ENCODE measurements at regions not wholly inside any gene's neighbourhood (a gene's known extent, or its start where the extent isn't known, plus 50 kb on each side); places are given as distances from the start of the nearest gene placed in this dataset.
"Not testable (repeated sequence)": the region's sequence is repeated elsewhere in the genome, so short reads cannot be mapped to it uniquely, and the experiment has no call there.

DNA sequence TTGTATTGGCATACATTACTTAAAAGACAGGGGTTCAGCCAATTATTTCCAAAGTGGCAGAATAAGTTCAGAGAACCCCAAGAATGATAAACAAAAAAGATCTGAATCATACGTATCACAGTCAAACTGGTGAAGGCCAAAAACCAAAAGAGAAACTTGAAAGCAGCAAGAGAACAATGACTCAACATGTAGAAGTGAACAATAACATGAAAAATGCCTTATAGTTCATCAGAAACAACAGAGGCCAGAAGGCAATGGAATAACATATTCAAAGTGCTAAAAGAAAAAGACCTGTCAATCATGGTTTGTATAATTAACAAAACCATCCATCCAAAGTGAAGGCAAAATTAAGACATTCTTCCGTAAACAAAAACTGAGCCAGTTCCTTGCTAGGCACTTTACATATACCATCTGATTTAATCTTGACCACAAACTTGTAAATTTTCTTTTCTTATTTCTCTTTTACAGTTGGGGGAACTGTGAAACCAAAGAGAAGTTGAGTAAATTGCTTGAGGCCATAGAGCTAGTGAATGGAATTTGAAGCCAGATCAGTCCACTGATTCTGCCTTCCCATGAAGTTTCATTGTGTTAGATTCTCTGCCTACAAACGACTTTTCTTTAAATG is 232.1 kb upstream of the SEL1L start:
- DNase-seq: no peak

DNA sequence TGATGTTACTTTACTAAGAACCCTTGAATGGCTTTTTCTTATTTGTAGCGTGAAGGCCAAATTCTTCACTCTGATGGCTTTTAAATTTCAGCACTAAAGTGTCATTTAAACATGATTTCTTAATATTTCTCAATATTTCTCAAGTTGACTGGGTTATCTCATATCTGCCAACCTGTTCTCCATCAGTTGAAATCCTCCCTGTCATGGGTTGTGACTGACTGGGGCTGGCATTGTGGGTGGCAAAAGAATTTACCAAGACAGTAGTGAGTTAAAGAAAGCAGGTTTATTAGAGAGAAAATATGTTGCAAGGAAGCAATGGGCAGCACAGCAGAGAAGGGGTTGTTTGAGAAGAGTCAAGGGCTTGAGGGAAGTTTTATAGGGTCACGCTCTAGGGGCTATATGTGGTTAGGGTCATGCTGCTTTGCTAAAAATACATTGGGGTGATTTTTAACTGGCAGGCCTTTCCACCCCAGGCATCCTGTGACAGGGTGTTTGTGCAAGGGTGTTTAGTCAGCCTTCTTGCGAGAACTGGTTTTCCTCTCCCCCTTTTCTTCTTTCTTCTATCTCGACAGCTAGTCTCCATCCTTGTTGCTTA is 232.8 kb upstream of the SEL1L start:
- no peak for DNase-seq

DNA sequence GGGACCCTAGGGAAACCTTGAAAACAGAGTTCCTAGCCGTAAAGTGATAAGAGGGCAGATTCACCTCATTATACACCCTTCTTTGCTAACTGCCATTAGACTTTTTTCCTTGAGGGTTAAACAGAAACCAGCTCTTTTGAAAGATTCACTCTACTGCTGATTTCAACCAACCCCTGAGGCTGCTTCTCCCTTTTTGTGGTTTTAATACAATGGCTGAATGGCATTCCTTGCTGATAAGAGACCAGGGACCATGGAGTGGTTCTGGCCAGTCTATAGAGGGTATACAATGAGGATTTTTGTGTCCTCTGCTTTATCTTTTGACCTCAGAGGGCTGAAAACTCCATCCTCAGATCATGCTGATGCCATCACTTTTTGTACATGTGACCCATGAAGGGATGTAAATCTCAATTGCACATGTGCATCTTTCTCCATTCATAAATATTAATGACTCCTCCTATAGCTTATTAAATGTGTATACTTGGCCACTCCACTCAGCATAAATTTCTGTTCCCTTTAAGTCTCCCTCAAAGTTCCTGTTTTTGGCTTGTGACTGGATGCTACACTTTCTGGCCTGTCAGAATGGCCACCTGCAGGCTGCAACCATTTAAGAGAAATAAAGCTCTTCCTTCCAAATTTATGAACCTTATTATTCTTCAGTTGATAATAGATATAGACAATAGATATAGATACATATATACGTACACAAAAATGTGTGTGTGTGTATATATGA is 233.8 kb upstream of the SEL1L start:
- DNase-seq: no peak

DNA sequence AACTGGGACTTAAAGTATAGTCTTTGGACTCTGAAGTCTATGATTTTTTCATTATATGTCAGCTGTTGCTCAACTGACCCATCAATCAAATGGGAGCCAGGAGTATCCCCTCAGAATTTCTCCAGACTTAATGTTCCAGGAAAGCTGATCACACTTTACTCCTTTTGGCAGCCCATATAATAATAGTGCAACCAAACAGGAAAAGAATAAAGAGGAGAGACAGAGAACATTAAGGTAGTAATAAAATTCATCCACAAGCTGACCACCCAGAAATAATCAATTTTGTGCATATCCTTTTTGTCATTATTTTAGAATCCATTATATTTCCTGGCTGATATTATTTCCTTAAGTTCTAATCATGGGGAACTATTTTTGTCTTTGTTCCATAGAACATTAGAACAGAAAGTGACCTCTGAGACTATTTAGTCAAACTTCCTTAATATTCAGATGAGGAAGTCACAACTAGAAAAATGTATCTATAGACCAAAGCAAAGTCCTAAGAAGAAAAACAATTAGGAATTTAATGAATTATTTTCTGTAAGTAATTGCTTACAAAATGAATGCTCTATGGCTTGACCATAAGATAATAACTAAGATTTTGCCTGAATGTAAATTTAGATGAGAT is 238.1 kb upstream of the SEL1L start:
- no peak for DNase-seq

DNA sequence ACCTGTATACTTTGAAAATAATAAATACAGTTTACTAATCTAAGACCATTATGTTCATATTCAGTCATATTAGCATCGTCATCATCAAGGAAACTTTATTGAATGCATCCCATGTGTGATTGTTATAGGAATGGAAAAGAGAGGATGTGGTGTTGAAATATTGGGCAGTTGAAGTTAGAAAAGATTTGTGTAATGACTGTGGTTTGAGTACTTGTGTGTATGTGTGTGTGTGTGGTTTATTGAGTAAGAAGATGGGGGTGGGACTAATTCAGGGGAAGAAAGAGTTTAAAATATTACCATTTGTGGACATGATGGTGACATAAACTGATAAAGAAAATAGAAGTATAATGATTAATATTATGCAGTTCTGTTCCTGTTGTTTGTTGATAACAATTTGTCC is 238.7 kb upstream of the SEL1L start:
- no peak for DNase-seq

DNA sequence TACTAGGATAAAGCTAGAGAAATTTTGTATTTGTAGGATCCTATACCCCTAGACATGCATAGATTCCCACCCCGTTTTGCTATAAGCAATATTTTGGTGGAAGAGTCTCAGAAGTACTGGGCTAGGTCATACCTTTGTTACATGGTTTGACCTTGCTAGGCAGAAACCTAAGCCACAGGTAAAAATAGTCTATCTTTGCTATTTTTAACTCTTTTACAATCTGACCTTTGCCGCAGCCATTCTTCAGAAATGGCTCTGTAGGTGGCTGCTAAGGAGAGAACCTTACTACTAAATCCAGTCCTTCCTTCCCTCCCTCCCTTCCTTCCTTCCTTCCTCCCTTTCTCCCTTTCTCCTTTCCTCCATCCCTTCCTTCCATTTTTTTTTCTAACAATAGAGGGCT is 242.9 kb upstream of the SEL1L start:
- DNase-seq: no peak

DNA sequence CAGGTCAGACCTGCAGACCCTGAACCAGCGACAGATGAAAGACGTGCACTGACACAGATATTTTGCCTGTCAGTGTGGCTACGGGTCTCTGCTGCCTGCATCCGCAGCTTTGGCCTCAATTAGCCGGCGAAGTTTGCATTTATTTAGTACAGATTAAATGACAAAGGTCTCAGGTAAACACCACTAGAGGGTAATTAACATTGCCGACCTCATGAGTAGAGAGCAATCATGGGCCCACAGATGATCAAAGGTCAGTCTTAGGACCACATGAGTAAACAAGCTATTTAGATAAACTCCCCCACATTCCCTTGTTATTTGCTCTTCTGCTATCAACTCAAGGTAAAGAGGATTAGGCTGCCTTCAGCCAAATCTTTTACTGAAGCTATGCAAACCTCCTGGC is 248.1 kb upstream of the SEL1L start:
- DNase-seq: not testable (repeated sequence)

DNA sequence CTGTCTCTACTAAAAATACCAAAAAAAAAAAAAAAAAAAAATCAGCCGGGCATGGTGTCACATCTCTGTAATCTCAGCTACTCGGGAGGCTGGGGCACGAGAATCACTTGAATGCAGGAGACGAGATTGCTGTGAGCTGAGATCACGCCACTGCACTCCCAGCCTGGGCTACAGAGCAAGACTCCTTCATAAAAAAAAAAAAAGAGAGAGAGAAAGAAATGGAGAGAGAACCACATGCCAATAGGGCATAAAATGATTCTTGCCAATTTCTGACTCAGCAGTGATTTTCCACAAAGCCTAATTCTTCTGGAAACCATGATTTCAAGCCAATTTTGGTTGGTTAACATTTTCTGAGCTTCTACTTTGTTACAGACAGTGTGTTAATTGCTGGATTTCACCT is 250.4 kb upstream of the SEL1L start:
- no peak for DNase-seq

DNA sequence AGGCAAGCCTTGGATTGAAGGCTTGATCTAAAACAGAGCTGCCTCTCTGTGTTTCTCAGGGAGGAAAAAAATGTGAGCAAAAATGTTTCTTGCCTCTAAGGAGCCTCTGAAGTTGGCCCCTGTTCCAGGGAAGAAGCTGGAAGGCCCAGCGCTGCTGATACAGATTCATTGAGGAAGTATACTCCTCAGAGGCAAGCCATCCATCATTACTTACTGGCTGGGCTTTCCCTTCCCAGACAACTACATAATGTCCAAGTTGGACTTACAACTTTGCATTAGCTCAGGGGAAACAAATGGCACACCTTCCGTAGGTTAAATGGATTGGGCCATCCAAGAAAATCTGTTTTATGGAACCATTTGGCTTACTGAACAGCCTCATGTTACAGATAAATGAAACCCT is 263.7 kb upstream of the SEL1L start:
- no peak for DNase-seq

DNA sequence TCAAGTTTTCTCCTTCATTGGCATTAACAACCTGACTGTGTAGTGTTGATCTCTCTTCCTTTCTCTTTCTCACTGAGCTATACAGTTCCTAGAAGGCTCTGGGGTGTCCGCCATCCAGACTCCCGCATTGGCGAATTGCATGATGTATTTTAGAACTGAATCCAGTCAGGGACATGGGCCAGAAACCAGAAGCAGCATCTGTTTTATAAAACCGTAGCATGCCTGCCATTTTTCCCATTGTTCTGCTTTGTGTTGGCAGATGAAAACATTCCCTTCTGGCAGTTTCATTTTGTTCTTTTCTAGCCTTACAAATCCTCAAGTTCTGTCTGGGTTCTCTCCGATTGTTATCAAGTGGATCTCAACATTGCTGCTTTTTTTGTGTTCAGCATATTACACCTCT is 268.3 kb upstream of the SEL1L start:
- no peak for DNase-seq

DNA sequence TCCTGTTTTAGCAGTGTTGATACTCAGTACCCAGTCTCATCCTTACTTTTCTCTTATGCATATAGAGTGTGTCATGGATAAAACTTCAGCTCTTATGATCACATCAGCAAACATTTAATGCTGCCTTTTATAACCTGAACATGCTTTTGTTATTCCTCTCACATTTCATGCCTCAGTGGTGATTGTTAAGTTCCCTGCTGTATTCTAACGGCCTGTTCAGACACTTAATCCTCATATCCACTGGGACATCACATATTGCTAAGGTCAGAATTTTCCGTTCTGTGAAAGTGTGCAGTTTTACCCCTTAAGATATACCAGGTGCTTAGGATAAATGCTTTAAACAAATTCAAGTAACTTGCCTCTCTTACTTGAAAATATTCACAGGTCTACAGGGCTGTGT is 268.7 kb upstream of the SEL1L start:
- DNase-seq: no peak

DNA sequence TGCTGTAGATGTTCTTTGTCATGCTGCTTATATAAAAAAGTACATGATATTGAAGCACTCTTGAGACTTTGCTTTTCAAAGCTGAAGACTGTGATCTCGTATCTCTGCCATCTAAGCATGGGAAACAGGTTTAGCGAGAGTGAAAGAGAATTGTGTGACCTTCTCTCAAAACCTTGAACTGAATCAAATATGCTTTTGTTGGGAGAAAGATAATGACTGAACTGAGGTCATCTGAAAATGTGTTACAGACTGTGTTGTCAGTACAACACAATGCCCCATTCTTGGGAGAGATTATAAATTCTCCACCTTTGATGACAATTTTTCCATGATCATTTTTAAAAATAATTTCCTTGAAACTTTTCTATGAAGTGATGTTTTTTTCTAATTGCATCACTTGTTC is 272.1 kb upstream of the SEL1L start:
- DNase-seq: no peak

DNA sequence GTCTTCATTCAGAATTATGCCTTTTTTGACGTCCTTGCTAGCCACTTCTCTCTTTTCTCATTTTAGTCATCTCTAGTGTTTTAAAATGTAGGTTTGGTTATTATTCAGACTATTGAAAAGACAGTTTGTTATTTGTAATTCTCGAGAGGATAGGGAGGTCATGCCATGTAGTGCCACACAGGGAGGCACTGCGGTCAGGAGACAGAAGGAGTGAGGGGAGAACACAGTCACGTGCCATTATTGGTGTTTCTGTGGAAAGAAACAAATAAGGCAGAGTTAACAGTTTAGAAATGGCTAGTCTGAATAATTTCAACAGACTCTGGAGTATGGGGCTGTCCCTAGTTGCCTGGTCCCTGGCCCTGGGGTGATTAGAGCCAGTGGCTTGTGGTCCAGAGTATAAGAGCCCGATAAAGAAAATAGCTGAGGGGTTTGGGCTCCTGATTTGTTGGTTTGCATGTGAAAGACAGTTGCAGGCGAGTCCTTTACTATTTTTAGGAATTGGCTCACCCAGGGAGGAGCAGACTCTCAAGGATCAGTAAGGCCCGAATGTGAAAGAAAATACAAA is 278.1 kb upstream of the SEL1L start:
- no peak for DNase-seq

DNA sequence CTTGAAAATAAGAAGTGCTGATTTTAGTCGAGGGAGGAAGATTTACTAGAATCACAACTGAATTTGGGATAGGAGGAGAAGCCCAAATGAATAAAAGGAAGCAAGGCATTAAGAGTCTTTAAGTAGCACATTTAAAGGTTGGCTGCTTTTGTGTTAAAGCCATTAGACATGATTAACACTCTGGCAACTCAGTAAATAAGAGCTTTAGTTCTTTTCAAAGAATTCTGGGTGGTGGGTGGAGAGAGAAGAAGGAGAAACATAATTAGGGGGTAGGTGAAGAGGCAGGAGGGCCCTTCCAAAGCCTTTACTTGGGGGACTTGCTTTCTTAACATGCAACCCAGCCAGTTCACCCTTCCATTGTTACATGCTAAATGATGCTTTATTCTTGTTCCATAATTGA is 284.6 kb upstream of the SEL1L start:
- no peak for DNase-seq

DNA sequence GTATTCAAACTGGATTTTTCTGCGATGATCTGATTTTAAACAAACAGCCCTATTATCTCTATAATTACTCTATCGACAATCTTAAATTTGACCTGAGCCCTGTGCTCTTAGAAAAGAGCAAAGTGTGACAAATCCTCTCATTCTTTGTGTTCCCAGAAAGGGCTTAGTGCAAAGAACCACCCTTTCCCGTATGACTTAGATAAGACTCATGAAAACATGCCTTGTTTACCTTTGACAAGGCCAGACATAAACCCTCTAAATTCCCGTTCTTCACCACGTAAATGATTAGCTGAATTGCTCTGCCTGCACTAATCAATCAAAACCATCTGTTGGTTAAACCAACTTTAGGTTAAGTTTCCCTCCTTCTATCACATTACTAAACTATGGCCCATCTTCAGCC is 285.7 kb upstream of the SEL1L start:
- DNase-seq: no peak

DNA sequence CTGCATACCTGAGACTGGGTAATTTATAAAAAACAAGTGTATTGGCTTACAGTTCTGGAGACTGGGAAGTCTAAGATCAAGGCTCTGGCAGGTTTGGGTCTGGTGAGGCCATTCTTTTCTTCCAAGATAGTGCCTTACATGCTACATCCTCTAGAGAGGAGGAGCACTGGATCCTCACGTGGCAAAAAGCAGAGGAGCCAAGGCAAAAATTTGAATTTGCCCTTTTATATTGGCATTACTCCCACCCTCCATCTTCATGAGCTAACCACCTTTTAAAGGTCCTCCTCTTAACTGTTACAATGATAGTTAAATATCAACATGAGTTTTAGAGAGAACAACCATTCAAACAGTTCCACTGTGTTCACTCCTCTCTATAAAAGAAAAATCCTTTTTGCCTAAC is 286.3 kb upstream of the SEL1L start:
- no peak for DNase-seq

DNA sequence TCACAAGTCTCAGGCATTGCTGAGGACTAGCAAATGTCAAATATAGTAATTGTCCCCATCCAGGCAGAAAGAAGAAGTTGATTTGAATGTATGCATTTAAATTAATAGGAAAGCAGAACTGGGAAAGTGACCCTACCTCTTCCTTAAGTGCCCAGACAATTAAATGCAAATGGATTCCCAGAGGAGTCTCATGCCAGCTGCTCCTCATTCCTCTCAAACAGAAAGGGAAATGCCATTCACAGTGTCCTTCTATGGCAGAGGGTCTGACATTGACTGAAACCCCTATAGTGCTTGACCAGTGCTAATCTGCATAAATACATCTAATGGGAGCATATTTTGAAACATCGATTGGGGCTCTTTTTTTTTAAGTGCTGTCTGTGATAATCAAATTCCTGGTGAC is 292.4 kb upstream of the SEL1L start:
- DNase-seq: no peak

DNA sequence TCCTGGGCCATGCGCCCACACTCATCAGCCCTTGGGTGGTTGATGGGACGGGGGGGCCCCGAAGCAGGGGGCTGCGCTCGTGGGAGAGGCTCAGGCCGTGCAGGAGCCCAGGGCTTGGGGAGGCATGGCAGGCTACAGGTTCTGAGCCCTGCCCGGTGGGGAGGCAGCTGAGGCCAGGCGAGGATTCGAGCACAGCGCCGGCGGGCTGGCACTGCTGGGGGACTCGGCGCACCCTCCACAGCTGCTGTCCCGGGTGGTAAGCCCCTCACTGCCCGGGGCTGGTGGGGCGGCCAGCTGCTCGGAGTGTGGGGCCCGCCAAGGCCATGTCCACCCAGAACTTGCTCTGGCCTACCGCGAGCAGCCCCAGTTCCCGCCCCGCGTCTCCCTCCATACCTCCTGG is 295.8 kb upstream of the SEL1L start:
- DNase-seq: no peak

DNA sequence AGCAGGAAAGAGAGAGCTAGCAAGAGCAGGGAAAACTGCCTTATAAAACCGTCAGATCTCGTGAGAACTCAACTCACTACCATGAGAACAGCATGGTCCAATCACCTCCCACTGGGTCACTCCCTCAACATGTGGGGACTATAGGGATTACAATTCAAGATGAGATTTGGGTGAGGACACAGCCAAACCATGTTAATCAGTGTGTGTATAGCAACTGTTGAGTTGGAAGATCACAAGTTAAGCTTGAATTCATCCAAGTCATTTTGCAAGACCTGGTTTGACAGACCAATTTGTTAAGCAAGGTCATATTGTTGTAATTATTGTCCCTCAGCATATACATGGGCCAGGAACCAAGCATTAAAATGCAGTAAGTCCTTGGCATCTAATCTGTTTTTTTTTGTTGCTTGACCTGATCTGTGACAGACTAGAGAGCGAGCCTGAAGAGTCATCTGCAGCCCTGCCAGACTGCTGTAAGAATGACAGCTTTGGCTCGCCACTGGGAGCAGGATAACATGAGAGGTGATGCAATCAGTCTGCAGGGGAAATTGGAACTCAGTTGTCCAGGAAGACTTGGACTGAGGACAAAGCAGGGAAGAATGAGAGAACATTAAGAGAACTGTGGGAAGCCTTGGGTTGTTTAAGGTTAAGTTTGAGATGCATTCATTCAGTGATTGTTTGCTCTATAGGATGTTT is 297.6 kb upstream of the SEL1L start:
- DNase-seq: no peak

DNA sequence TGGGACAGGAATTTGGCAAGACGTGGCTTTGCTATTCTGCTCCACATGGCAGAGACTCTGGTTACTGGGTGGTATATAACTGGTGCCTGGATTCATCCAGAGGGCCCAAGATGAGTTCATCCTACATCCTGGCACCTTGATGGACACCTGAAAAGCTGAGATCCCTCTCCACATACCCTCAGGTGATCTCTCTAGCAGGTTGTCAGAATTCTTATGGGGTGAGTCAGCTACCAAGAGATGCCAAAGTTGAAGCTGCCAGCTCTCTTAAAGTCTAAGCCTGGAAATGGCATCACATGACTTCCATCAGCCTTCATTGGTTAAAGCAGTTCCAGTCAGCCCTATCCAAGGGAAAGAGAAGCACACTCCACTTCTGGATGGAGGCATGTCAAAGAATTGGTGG is 300.7 kb upstream of the SEL1L start:
- no peak for DNase-seq

DNA sequence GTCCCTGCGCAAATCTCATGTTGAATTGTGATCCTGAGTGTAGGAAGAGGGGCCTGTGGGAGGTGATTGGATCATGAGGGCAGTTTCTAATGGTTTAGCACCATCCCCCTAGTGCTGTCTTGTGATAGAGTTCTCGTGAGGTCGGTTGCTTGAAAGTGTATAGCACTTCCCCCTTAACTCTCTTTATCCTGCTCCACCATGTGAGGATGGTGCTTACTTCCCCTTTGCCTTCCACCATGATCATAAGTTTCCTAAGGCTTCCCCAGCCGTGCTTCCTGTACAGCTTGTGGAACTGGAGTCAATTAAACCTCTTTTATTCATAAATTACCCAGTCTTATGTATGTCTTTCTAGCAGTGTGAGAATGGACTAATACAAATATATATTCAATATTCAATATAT is 303.7 kb upstream of the SEL1L start:
- no peak for DNase-seq

DNA sequence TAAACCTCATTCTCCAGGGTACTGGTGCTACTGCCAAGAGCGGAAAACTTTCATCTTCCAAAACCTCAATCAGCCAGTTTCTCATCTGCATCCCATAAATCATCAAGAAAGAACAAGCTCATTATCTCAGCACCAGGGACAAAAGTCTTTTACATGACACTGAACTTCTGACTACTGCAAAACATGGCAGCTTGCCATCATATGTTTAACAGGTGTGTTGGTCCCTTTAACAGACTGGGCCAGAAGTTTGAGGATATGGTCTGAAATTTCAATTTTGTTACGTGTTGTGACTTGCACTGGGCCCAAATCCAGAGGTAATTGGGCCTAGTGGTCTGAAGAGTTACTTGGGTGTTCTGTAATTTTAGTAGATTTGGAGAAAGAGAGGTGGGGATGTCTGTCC is 305.4 kb upstream of the SEL1L start:
- no peak for DNase-seq

DNA sequence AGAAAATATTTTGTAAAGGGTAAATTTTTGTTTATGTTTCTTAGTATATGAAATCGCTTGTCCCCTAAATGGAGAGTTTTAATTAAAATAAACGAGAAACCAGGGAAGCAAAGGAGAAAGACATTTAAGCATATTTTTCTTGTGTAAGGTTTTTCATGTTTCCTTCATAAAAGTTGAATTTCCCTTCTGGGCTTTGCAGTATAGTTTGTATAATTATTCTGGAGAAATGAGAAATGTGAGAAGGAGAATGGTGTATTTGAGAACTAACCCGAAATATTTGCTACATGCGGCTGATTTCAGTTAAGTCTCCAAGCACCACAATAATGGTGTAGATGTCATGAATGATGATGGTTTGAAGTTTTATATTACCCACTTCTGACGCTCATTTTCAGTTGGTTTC is 307.7 kb upstream of the SEL1L start:
- DNase-seq: no peak

Measured in activated gamma-delta T cell (primary cell).